Liver (tissue), 8 donors: ENCODE measurements at regions not wholly inside any gene's neighbourhood (a gene's known extent, or its start where the extent isn't known, plus 50 kb on each side); places are given as distances from the start of the nearest gene placed in this dataset.

Experiments
- DNase-seq: peaks from one replicate; pipeline ENCODE4 v3.0.0-alpha.2; 2017; ENCODE audit warnings: low spot score
- H3K27ac ChIP-seq, 2 donors: one replicate each; pipeline ENCODE4 v1.7.0; 2013; ENCODE audit warnings: inconsistent platforms in 2 of 2, low read length in 2 of 2, control low read depth in 1 of 2, low read depth in 1 of 2, mild to moderate bottlenecking in 1 of 2
- H3K27me3 ChIP-seq, 4 donors: one replicate each; pipeline versions ENCODE4 v1.6.1 to v1.7.0; 2013; ENCODE audit warnings: low read length in 3 of 4, inconsistent platforms in 1 of 4, mild to moderate bottlenecking in 1 of 4, moderate library complexity in 1 of 4; ENCODE audit not compliant: control insufficient read depth in 4 of 4, insufficient read depth in 4 of 4
- H3K36me3 ChIP-seq, 4 donors: one replicate each; pipeline versions ENCODE4 v1.6.1 to v1.7.0; 2013; ENCODE audit warnings: low read length in 3 of 4, mild to moderate bottlenecking in 3 of 4, low read depth in 1 of 4, moderate library complexity in 1 of 4; ENCODE audit not compliant: control insufficient read depth in 4 of 4, insufficient read depth in 3 of 4
- H3K4me1 ChIP-seq, 4 donors: one replicate each; pipeline versions ENCODE4 v1.6.1 to v1.7.0; 2013; ENCODE audit warnings: low read length in 3 of 4, mild to moderate bottlenecking in 3 of 4, moderate library complexity in 1 of 4; ENCODE audit not compliant: control insufficient read depth in 4 of 4, insufficient read depth in 4 of 4
- H3K4me3 ChIP-seq, 3 donors: one replicate each; pipeline versions ENCODE4 v1.6.1 to v1.7.0; 2013; ENCODE audit warnings: low read length in 3 of 3, control low read depth in 1 of 3, low read depth in 1 of 3, mild to moderate bottlenecking in 1 of 3
- H3K9ac ChIP-seq, 2 donors: one replicate each; pipeline ENCODE4 v1.7.0; 2013; ENCODE audit warnings: low read length in 2 of 2, mild to moderate bottlenecking in 2 of 2, moderate library complexity in 2 of 2, control low read depth in 1 of 2, low read depth in 1 of 2
- H3K9me3 ChIP-seq, 4 donors: one replicate each; pipeline versions ENCODE4 v1.6.1 to v1.7.0; 2013; ENCODE audit warnings: low read length in 3 of 4; ENCODE audit not compliant: control insufficient read depth in 4 of 4
- ATF3 ChIP-seq: IDR thresholded peaks from 2 replicates; pipeline ENCODE4 v1.6.1; 2016; ENCODE audit warnings: antibody characterized with exemption
- CTCF ChIP-seq: fragments of 150-350 bp; IDR thresholded peaks from 2 replicates; pipeline ENCODE4 v1.5.1; 2017; ENCODE audit warnings: improper control_type of control experiment, low read depth, low read length; ENCODE audit not compliant: missing input control
- EGR1 ChIP-seq, 2 donors: IDR thresholded peaks; 2 replicates each; pipeline ENCODE4 v1.6.1; 2016 to 2018; ENCODE audit warnings: antibody characterized with exemption in 2 of 2, low read depth in 2 of 2
- FOXA1 ChIP-seq: IDR thresholded peaks from 2 replicates; pipeline ENCODE4 v1.6.1; 2016; ENCODE audit warnings: antibody characterized with exemption
- GABPA ChIP-seq, 2 donors: IDR thresholded peaks in 1 of 2; conservative IDR thresholded peaks in 1 of 2; 2 replicates each; pipeline ENCODE4 v1.6.1; 2016; ENCODE audit warnings: antibody characterized with exemption in 2 of 2, mild to moderate bottlenecking in 1 of 2, moderate library complexity in 1 of 2
- HNF4A ChIP-seq, 2 donors: conservative IDR thresholded peaks; 2 replicates each; pipeline ENCODE4 v1.6.1; 2016; ENCODE audit warnings: antibody characterized with exemption in 2 of 2, mild to moderate bottlenecking in 2 of 2
- JUND ChIP-seq, 2 donors: IDR thresholded peaks; 2 replicates each; pipeline ENCODE4 v1.6.1; 2016; ENCODE audit warnings: antibody characterized with exemption in 2 of 2
- MAX ChIP-seq: IDR thresholded peaks from 2 replicates; pipeline ENCODE4 v1.6.1; 2016; ENCODE audit warnings: antibody characterized with exemption
- NR2F2 ChIP-seq: IDR thresholded peaks from 2 replicates; pipeline ENCODE4 v1.6.1; 2016; ENCODE audit warnings: antibody characterized with exemption
- RAD21 ChIP-seq, 2 donors: IDR thresholded peaks; 2 replicates each; pipeline ENCODE4 v1.6.1; 2016; ENCODE audit warnings: antibody characterized with exemption in 2 of 2, mild to moderate bottlenecking in 2 of 2
- REST ChIP-seq: IDR thresholded peaks from 2 replicates; pipeline ENCODE4 v1.6.1; 2016; ENCODE audit warnings: antibody characterized with exemption, mild to moderate bottlenecking
- RXRA ChIP-seq, 2 donors: IDR thresholded peaks; 2 replicates each; pipeline ENCODE4 v1.6.1; 2017 to 2018; ENCODE audit warnings: antibody characterized with exemption in 2 of 2, mild to moderate bottlenecking in 1 of 2
- SP1 ChIP-seq: IDR thresholded peaks from 2 replicates; pipeline ENCODE4 v1.6.1; 2018; ENCODE audit warnings: antibody characterized with exemption, mild to moderate bottlenecking
- TAF1 ChIP-seq: conservative IDR thresholded peaks from 2 replicates; pipeline ENCODE4 v1.6.1; 2016; ENCODE audit warnings: antibody characterized with exemption, mild to moderate bottlenecking
- YY1 ChIP-seq: IDR thresholded peaks from 2 replicates; pipeline ENCODE4 v1.6.1; 2016; ENCODE audit warnings: antibody characterized with exemption, mild to moderate bottlenecking
- ZBTB33 ChIP-seq: IDR thresholded peaks from 2 replicates; pipeline ENCODE4 v1.6.1; 2016; ENCODE audit warnings: antibody characterized with exemption
- WGBS: extraction: QIAGEN DNeasy Blood & Tissue Kit; methylation state at CpG from one replicate; pipeline ENCODE4 v1.1.7; 2013; 5-methylcytosine and 5-hydroxymethylcytosine counted together
- donor health status: healthy.
- donor health status: healthy.
- donor health status: healthy.
- donor health status: healthy.
- donor health status: healthy.

- no peak for TF ChIP-seq CTCF
These were observed 78.1 kb upstream of the DAP start (continued) for GRCh38 chr5:10839118-10839517.

- Histone ChIP-seq H3K36me3 (no peaks in the 10 kb centered on the region), H3K9ac (no peak overlapping the region), H3K4me3 (no peak overlapping the region), H3K27ac (no peak overlapping the region), H3K27me3 (no peaks in the 10 kb centered on the region), H3K4me1 (no peaks in the 10 kb centered on the region), H3K9me3 (no peaks in the 10 kb centered on the region)
- DNase-seq: no peak
- WGBS: 90% methylated on average over 5 of the region's 5 CpGs
- TF ChIP-seq SP1: no peak
- no peak for TF ChIP-seq REST
- TF ChIP-seq RXRA (IDR thresholded peaks at IDR 0.05): no peak
- TF ChIP-seq HNF4A (conservative IDR thresholded peaks at IDR 0.05): no peak
- no peak for TF ChIP-seq ATF3
- TF ChIP-seq EGR1 (IDR thresholded peaks at IDR 0.05; ENCODE audit: low read depth in 2 of 2): no peak
- TF ChIP-seq RAD21 (IDR thresholded peaks at IDR 0.05): no peak
- TF ChIP-seq GABPA (IDR thresholded peaks at IDR 0.05 in 1 of 2, conservative IDR thresholded peaks at IDR 0.05 in 1 of 2): no peak
- no peak for TF ChIP-seq ZBTB33
- no peak for TF ChIP-seq YY1
These were observed 77.0 kb upstream of the DAP start for GRCh38 chr5:10838038-10838437.

GRCh38 chr5:10836986-10837385 is 76.0 kb upstream of the DAP start:
- 96% methylated on average over 2 of the region's 2 CpGs for WGBS
- TF ChIP-seq NR2F2: no peak
- TF ChIP-seq JUND (IDR thresholded peaks at IDR 0.05): no peak
- no peak for TF ChIP-seq ZBTB33
- TF ChIP-seq FOXA1: no peak
- TF ChIP-seq EGR1 (IDR thresholded peaks at IDR 0.05; ENCODE audit: low read depth in 2 of 2): no peak
- no peak for TF ChIP-seq CTCF
- TF ChIP-seq TAF1: no peak
- no peak for TF ChIP-seq MAX
- TF ChIP-seq RXRA (IDR thresholded peaks at IDR 0.05): no peak
- no peak for TF ChIP-seq SP1

More at GRCh38 chr5:10836986-10837385, 76.0 kb upstream of the DAP start:
- no peaks in the 10 kb centered on the region for H3K4me1 ChIP-seq
- H3K27me3 ChIP-seq: no peaks in the 10 kb centered on the region
- no peak overlapping the region for H3K9ac ChIP-seq
- no peak overlapping the region for H3K27ac ChIP-seq
- no peak for DNase-seq
- H3K36me3 ChIP-seq: no peaks in the 10 kb centered on the region
- no peak overlapping the region for H3K4me3 ChIP-seq
- H3K9me3 ChIP-seq: no peaks in the 10 kb centered on the region
